GM04503 (cell line): ENCODE measurements at regions not wholly inside any gene's neighbourhood (a gene's known extent, or its start where the extent isn't known, plus 50 kb on each side); places are given as distances from the start of the nearest gene placed in this dataset.
"Not testable (repeated sequence)": the region's sequence is repeated elsewhere in the genome, so short reads cannot be mapped to it uniquely, and the experiment has no call there.

Source experiments
- DNase-seq: peaks from one replicate; pipeline ENCODE4 v3.0.0-alpha.2; 2012; ENCODE audit warnings: low read depth

- DNase-seq, result no peak
Measured at GRCh38 chr9:32004431-32005076, 379.9 kb upstream of the ACO1 start.

- DNase-seq, result no peak
Measured at GRCh38 chr9:32010322-32010721, 374.1 kb upstream of the ACO1 start.

- no peak for DNase-seq
Measured at GRCh38 chr9:32011049-32011448, 373.4 kb upstream of the ACO1 start.

- no peak for DNase-seq
Measured at GRCh38 chr9:32015795-32016194, 368.6 kb upstream of the ACO1 start.

GRCh38 chr9:32045513-32045912 lies 338.9 kb upstream of the ACO1 start:
- DNase-seq, result no peak

GRCh38 chr9:32067261-32067660 lies 317.2 kb upstream of the ACO1 start:
- no peak for DNase-seq

- DNase-seq, result no peak
Measured at GRCh38 chr9:32069169-32069813, 315.2 kb upstream of the ACO1 start.

- no peak for DNase-seq
Measured at GRCh38 chr9:32069969-32070368, 314.5 kb upstream of the ACO1 start.

GRCh38 chr9:32072570-32072969 lies 311.9 kb upstream of the ACO1 start:
- DNase-seq, result no peak

- DNase-seq, result no peak
Measured at GRCh38 chr9:32092031-32092430, 292.4 kb upstream of the ACO1 start.

- no peak for DNase-seq
Measured at GRCh38 chr9:32117291-32117690, 267.2 kb upstream of the ACO1 start.

- DNase-seq, result no peak
Measured at GRCh38 chr9:32128546-32128945, 255.9 kb upstream of the ACO1 start.

GRCh38 chr9:32130709-32131108 lies 253.7 kb upstream of the ACO1 start:
- not testable (repeated sequence) for DNase-seq

GRCh38 chr9:32136700-32137339 lies 247.6 kb upstream of the ACO1 start:
- no peak for DNase-seq

- DNase-seq, result no peak
Measured at GRCh38 chr9:32142074-32142473, 242.4 kb upstream of the ACO1 start.

GRCh38 chr9:32148553-32148952 lies 235.9 kb upstream of the ACO1 start:
- DNase-seq, result not testable (repeated sequence)

GRCh38 chr9:32161209-32161608 lies 223.2 kb upstream of the ACO1 start:
- no peak for DNase-seq

- DNase-seq, result no peak
Measured at GRCh38 chr9:32161720-32162119, 222.7 kb upstream of the ACO1 start.

GRCh38 chr9:32166316-32166715 lies 218.1 kb upstream of the ACO1 start:
- not testable (repeated sequence) for DNase-seq

GRCh38 chr9:32171339-32171738 lies 213.1 kb upstream of the ACO1 start:
- DNase-seq, result no peak

- DNase-seq, result no peak
Measured at GRCh38 chr9:32172256-32172655, 212.2 kb upstream of the ACO1 start.

- DNase-seq, result no peak
Measured at GRCh38 chr9:32177396-32177795, 207.0 kb upstream of the ACO1 start.

GRCh38 chr9:32180597-32180996 lies 203.8 kb upstream of the ACO1 start:
- no peak for DNase-seq

- no peak for DNase-seq
Measured at GRCh38 chr9:32200241-32200640, 184.2 kb upstream of the ACO1 start.
